ENCODE measurements at regions not wholly inside any gene's neighbourhood (a gene's known extent, or its start where the extent isn't known, plus 50 kb on each side); places are given as distances from the start of the nearest gene placed in this dataset.

GRCh38 chr2:189382668-189383067 is 58.6 kb upstream of the WDR75 start:
- no peak overlapping the region for H2AFZ ChIP-seq (ENCODE audit: insufficient read depth, low read depth, low read length, poor library complexity, severe bottlenecking)
- H3K4me1 Mint-ChIP-seq: no peaks in the 10 kb centered on the region
- H3K79me2 ChIP-seq (ENCODE audit: control insufficient read depth, insufficient read depth, low read length): no peaks in the 10 kb centered on the region
- no peak overlapping the region for H3K4me3 ChIP-seq (ENCODE audit: control extremely low read depth in 1 of 5, extremely low read depth in 1 of 5, insufficient read depth in 1 of 5, low read depth in 2 of 5, low read length in 4 of 5)
- no peaks in the 10 kb centered on the region for H3K36me3 ChIP-seq (replicated peaks in 1 of 2; ENCODE audit: control extremely low read depth in 1 of 2, control insufficient read depth in 1 of 2, extremely low read depth in 1 of 2, insufficient read depth in 2 of 2, low read length in 1 of 2)
- no peaks in the 10 kb centered on the region for H3K9me3 Mint-ChIP-seq (ENCODE audit: insufficient read depth)
- intact Hi-C loops (cut with micrococcal nuclease): no loop called here
- peaks cover 7% of the 10 kb centered on the region for H3K27me3 Mint-ChIP-seq
- H3K27me3 ChIP-seq (replicated peaks in 1 of 4; ENCODE audit: control extremely low read depth in 1 of 4, control insufficient read depth in 3 of 4, insufficient read depth in 4 of 4, low read length in 3 of 4): no peaks in the 10 kb centered on the region
- ChIA-PET POLR2A (no interaction called here), CTCF (no interaction called here)
- no peak overlapping the region for H3K9ac ChIP-seq (ENCODE audit: low read length)
- DNase-seq (no peak), ATAC-seq (ENCODE audit: low read depth) (no peak)
- H3K9me3 ChIP-seq (ENCODE audit: control extremely low read depth in 1 of 3, control insufficient read depth in 2 of 3, insufficient read depth in 1 of 3, low read length in 2 of 3): no peaks in the 10 kb centered on the region
- no peak overlapping the region for H3K27ac Mint-ChIP-seq
- no peaks in the 10 kb centered on the region for H3K4me1 ChIP-seq (ENCODE audit: control insufficient read depth in 2 of 2, insufficient read depth in 2 of 2, low read length in 2 of 2)
- H3K27ac ChIP-seq (ENCODE audit: low read length in 2 of 2): no peak overlapping the region
- no peak for TF ChIP-seq EZH2 (IDR thresholded peaks at IDR 0.05; ENCODE audit: borderline replicate concordance, insufficient read depth, low read depth, low read length, poor library complexity, severe bottlenecking)
- no peak for TF ChIP-seq CTCF (IDR thresholded peaks at IDR 0.05)
- H3K4me3 Mint-ChIP-seq: no peak overlapping the region
- no peaks in the 10 kb centered on the region for H4K20me1 ChIP-seq (ENCODE audit: control insufficient read depth, insufficient read depth, low read length, poor library complexity, severe bottlenecking)
- no peak overlapping the region for H3K4me2 ChIP-seq (replicated peaks; ENCODE audit: low read depth, low read length, poor library complexity, severe bottlenecking)

- intact Hi-C loops (cut with micrococcal nuclease): no loop called here
- H3K27ac Mint-ChIP-seq: no peak overlapping the region
Observed at GRCh38 chr2:189386741-189387140, 54.5 kb upstream of the WDR75 start.

More at GRCh38 chr2:189386741-189387140, 54.5 kb upstream of the WDR75 start:
- Histone ChIP-seq H3K4me2 (replicated peaks; ENCODE audit: low read depth, low read length, poor library complexity, severe bottlenecking) (no peak overlapping the region), H2AFZ (ENCODE audit: insufficient read depth, low read depth, low read length, poor library complexity, severe bottlenecking) (no peak overlapping the region), H3K36me3 (replicated peaks in 1 of 2; ENCODE audit: control extremely low read depth in 1 of 2, control insufficient read depth in 1 of 2, extremely low read depth in 1 of 2, insufficient read depth in 2 of 2, low read length in 1 of 2) (no peaks in the 10 kb centered on the region), H3K27ac (ENCODE audit: low read length in 2 of 2) (no peak overlapping the region), H3K4me1 (ENCODE audit: control insufficient read depth in 2 of 2, insufficient read depth in 2 of 2, low read length in 2 of 2) (no peaks in the 10 kb centered on the region), H3K9ac (ENCODE audit: low read length) (no peak overlapping the region), H3K9me3 (ENCODE audit: control extremely low read depth in 1 of 3, control insufficient read depth in 2 of 3, insufficient read depth in 1 of 3, low read length in 2 of 3) (no peaks in the 10 kb centered on the region), H3K27me3 (replicated peaks in 1 of 4; ENCODE audit: control extremely low read depth in 1 of 4, control insufficient read depth in 3 of 4, insufficient read depth in 4 of 4, low read length in 3 of 4) (no peaks in the 10 kb centered on the region), H4K20me1 (ENCODE audit: control insufficient read depth, insufficient read depth, low read length, poor library complexity, severe bottlenecking) (no peaks in the 10 kb centered on the region), H3K4me3 (ENCODE audit: control extremely low read depth in 1 of 5, extremely low read depth in 1 of 5, insufficient read depth in 1 of 5, low read depth in 2 of 5, low read length in 4 of 5) (no peak overlapping the region), H3K79me2 (ENCODE audit: control insufficient read depth, insufficient read depth, low read length) (no peaks in the 10 kb centered on the region)
- H3K9me3 Mint-ChIP-seq (ENCODE audit: insufficient read depth): no peaks in the 10 kb centered on the region
- no peak overlapping the region for H3K4me3 Mint-ChIP-seq
- ChIA-PET POLR2A (no interaction called here), CTCF (no interaction called here)
- ATAC-seq (ENCODE audit: low read depth) (no peak), DNase-seq (no peak)
- TF ChIP-seq CTCF (IDR thresholded peaks at IDR 0.05) (no peak), EZH2 (IDR thresholded peaks at IDR 0.05; ENCODE audit: borderline replicate concordance, insufficient read depth, low read depth, low read length, poor library complexity, severe bottlenecking) (no peak)
- H3K27me3 Mint-ChIP-seq: peaks cover 7% of the 10 kb centered on the region
- H3K4me1 Mint-ChIP-seq: no peaks in the 10 kb centered on the region
- no CpG with 5 or more reads among the region's 3 CpGs for WGBS (ENCODE audit: insufficient coverage)
